Colonic mucosa (tissue), 4 donors: ENCODE measurements at regions not wholly inside any gene's neighbourhood (a gene's known extent, or its start where the extent isn't known, plus 50 kb on each side); places are given as distances from the start of the nearest gene placed in this dataset.
A peak's percentile ranks its signal among the peaks of the same experiment; 100 is the strongest.
"Not testable (repeated sequence)": the region's sequence is repeated elsewhere in the genome, so short reads cannot be mapped to it uniquely, and the experiment has no call there.

Source experiments
- DNase-seq: peaks from one replicate; pipeline ENCODE4 v3.0.0-alpha.2; 2020
- H3K27ac ChIP-seq: fragments of 200-600 bp; one replicate; pipeline ENCODE4 v1.8.0; 2021
- H3K27me3 ChIP-seq: fragments of 200-600 bp; one replicate; pipeline ENCODE4 v1.8.0; 2021
- H3K36me3 ChIP-seq: fragments of 200-600 bp; one replicate; pipeline ENCODE4 v1.8.0; 2021
- H3K4me1 ChIP-seq: fragments of 200-600 bp; one replicate; pipeline ENCODE4 v1.8.0; 2021; ENCODE audit warnings: mild to moderate bottlenecking
- H3K4me3 ChIP-seq: fragments of 200-600 bp; one replicate; pipeline ENCODE4 v1.8.0; 2021
- H3K9ac ChIP-seq, 2 donors: one replicate each; pipeline ENCODE4 v1.7.0; 2013; ENCODE audit warnings: control low read depth in 2 of 2, low read depth in 2 of 2, low read length in 2 of 2
- H3K9me3 ChIP-seq: fragments of 200-600 bp; one replicate; pipeline ENCODE4 v1.8.0; 2021
- CTCF ChIP-seq: fragments of 200-600 bp; IDR thresholded peaks from one replicate; pipeline ENCODE4 v1.8.0; 2022; ENCODE audit warnings: antibody characterized with exemption, mild to moderate bottlenecking
- intact Hi-C: fragments of 100-400 bp; cut with DNase I; formaldehyde crosslinking; loops from one replicate; pipeline ENCODE4 v1.14.1; 2022
- donor health status: healthy.
- donor health status: DM: no; HTN: no; CAD: no.
- donor health status: DM: no; HTN: no; CAD: no.

- Histone ChIP-seq H3K27me3 (no peaks in the 10 kb centered on the region), H3K4me3 (no peak overlapping the region), H3K9ac (no peak overlapping the region), H3K9me3 (no peaks in the 10 kb centered on the region), H3K4me1 (no peaks in the 10 kb centered on the region), H3K27ac (no peak overlapping the region), H3K36me3 (no peaks in the 10 kb centered on the region)
- intact Hi-C loops, result no loop called here
- no peak for DNase-seq
- TF ChIP-seq CTCF, result no peak
Observed at GRCh38 chr20:43385914-43386313, 71.8 kb upstream of the SRSF6 start.

GRCh38 chr20:43384101-43384940, 73.4 kb upstream of the SRSF6 start:
- no peaks in the 10 kb centered on the region for H3K4me1 ChIP-seq
- no peaks in the 10 kb centered on the region for H3K36me3 ChIP-seq
- no peak overlapping the region for H3K4me3 ChIP-seq
- no peak for TF ChIP-seq CTCF
- H3K27ac ChIP-seq, result no peak overlapping the region
- H3K9me3 ChIP-seq, result no peaks in the 10 kb centered on the region
- no peak for DNase-seq
- no peak overlapping the region for H3K9ac ChIP-seq
- no peaks in the 10 kb centered on the region for H3K27me3 ChIP-seq
- intact Hi-C loops, result no loop called here

- H3K27me3 ChIP-seq, result no peaks in the 10 kb centered on the region
- no peaks in the 10 kb centered on the region for H3K9me3 ChIP-seq
- no peaks in the 10 kb centered on the region for H3K36me3 ChIP-seq
- H3K9ac ChIP-seq, result no peak overlapping the region
- no peak overlapping the region for H3K4me3 ChIP-seq
- no peak for TF ChIP-seq CTCF
- no peak for DNase-seq
- no peaks in the 10 kb centered on the region for H3K4me1 ChIP-seq
- H3K27ac ChIP-seq, result no peak overlapping the region
- intact Hi-C loops, result no loop called here
Observed at GRCh38 chr20:43383026-43383795, 74.5 kb upstream of the SRSF6 start.

GRCh38 chr20:43382135-43382534, 75.6 kb upstream of the SRSF6 start:
- H3K27ac ChIP-seq, H3K9ac ChIP-seq, DNase-seq, H3K27me3 ChIP-seq, H3K36me3 ChIP-seq, H3K9me3 ChIP-seq, H3K4me3 ChIP-seq, H3K4me1 ChIP-seq, intact Hi-C loops: not testable (repeated sequence)

GRCh38 chr20:43381533-43381932, 76.2 kb upstream of the SRSF6 start:
- H3K27ac ChIP-seq, H3K9ac ChIP-seq, H3K36me3 ChIP-seq, H3K4me3 ChIP-seq, H3K4me1 ChIP-seq, H3K27me3 ChIP-seq, intact Hi-C loops, H3K9me3 ChIP-seq: not testable (repeated sequence)
- peak; percentile 6 for DNase-seq

GRCh38 chr20:43379239-43379917, 78.3 kb upstream of the SRSF6 start:
- H3K9me3 ChIP-seq, result no peaks in the 10 kb centered on the region
- no peak for DNase-seq
- TF ChIP-seq CTCF, result no peak

More at GRCh38 chr20:43379239-43379917, 78.3 kb upstream of the SRSF6 start:
- Histone ChIP-seq H3K27ac (no peak overlapping the region), H3K27me3 (no peaks in the 10 kb centered on the region), H3K9ac (no peak overlapping the region), H3K4me3 (no peak overlapping the region), H3K36me3 (no peaks in the 10 kb centered on the region), H3K4me1 (no peaks in the 10 kb centered on the region)
- intact Hi-C loops, result no loop called here
